B cell (primary cell): ENCODE measurements at regions not wholly inside any gene's neighbourhood (a gene's known extent, or its start where the extent isn't known, plus 50 kb on each side); places are given as distances from the start of the nearest gene placed in this dataset.

Experiments
- ATAC-seq: fragments of 200-7000 bp; cut with Tn5 transposase; one replicate; pipeline ENCODE4 v1.10.0; 2021; ENCODE audit warnings: low read depth, mild to moderate bottlenecking, moderate number of reproducible peaks, moderate library complexity
- CTCF ChIA-PET: fragments of 350-600 bp; sonication (Branson Sonifier 250); formaldehyde crosslinking; loops from one replicate; lab custom pipeline; 2021; ENCODE audit warnings: antibody characterized with exemption, inconsistent platforms; lab: Charles Lee
- POLR2A ChIA-PET: fragments of 350-600 bp; sonication (Branson Sonifier 250); formaldehyde crosslinking; loops from one replicate; lab custom pipeline; 2021; ENCODE audit warnings: antibody characterized with exemption; lab: Charles Lee
- DNase-seq: peaks from one replicate; pipeline ENCODE4 v3.0.0; 2013
- H2AFZ ChIP-seq: 2 replicates; pipeline ENCODE4 v1.6.1; 2012; ENCODE audit warnings: mild to moderate bottlenecking, low read depth, low read length; ENCODE audit not compliant: insufficient read depth, poor library complexity, severe bottlenecking
- H3K27ac ChIP-seq, 2 donors: 1 replicate in 1 of 2; 2 replicates in 1 of 2; pipeline ENCODE4 v1.5.1; 2012 to 2013; ENCODE audit warnings: low read length in 2 of 2, mild to moderate bottlenecking in 2 of 2, moderate library complexity in 1 of 2
- H3K27me3 ChIP-seq, 4 experiments: fragments of 200-600 bp in 1 of 4; sonication (generic) in 1 of 4; replicated peaks in 1 of 4; 1 replicate in 2 of 4; 2 replicates in 2 of 4; pipeline versions ENCODE4 v1.6.1 to v1.7.0; 2013 to 2016; ENCODE audit warnings: low read length in 3 of 4, mild to moderate bottlenecking in 2 of 4, mixed read lengths in 1 of 4, moderate library complexity in 1 of 4; ENCODE audit not compliant: insufficient read depth in 4 of 4, control insufficient read depth in 3 of 4; ENCODE audit errors: control extremely low read depth in 1 of 4
- H3K36me3 ChIP-seq, 2 experiments: replicated peaks in 1 of 2; 1 replicate in 1 of 2; 2 replicates in 1 of 2; pipeline versions ENCODE4 v1.6.1 to v1.7.1; 2013; ENCODE audit warnings: low read length in 1 of 2; ENCODE audit not compliant: insufficient read depth in 2 of 2, control insufficient read depth in 1 of 2; ENCODE audit errors: control extremely low read depth in 1 of 2, extremely low read depth in 1 of 2
- H3K4me1 ChIP-seq, 2 donors: fragments of 200-600 bp in 1 of 2; sonication (generic) in 1 of 2; 1 replicate in 1 of 2; 2 replicates in 1 of 2; pipeline versions ENCODE4 v1.5.1 to v1.6.1; 2013 to 2017; ENCODE audit warnings: low read length in 2 of 2; ENCODE audit not compliant: control insufficient read depth in 2 of 2, insufficient read depth in 2 of 2
- H3K4me2 ChIP-seq: replicated peaks from 2 replicates; pipeline ENCODE3; 2012; ENCODE audit warnings: mild to moderate bottlenecking, low read depth, low read length; ENCODE audit not compliant: poor library complexity, severe bottlenecking
- H3K4me3 ChIP-seq, 5 experiments: fragments of 200-600 bp in 1 of 5; sonication (generic) in 1 of 5; 1 replicate in 3 of 5; 2 replicates in 2 of 5; pipeline versions ENCODE4 v1.5.1 to v1.7.0; 2011 to 2016; ENCODE audit warnings: low read length in 4 of 5, mild to moderate bottlenecking in 4 of 5, low read depth in 2 of 5, control low read depth in 1 of 5, moderate library complexity in 1 of 5; ENCODE audit not compliant: insufficient read depth in 1 of 5; ENCODE audit errors: control extremely low read depth in 1 of 5, extremely low read depth in 1 of 5
- H3K79me2 ChIP-seq: fragments of 200-600 bp; sonication (generic); one replicate; pipeline ENCODE4 v1.6.0; 2016; ENCODE audit warnings: low read length; ENCODE audit not compliant: control insufficient read depth, insufficient read depth
- H3K9ac ChIP-seq: fragments of 200-600 bp; sonication (generic); 2 replicates; pipeline ENCODE4 v1.6.1; 2017; ENCODE audit warnings: mild to moderate bottlenecking, low read length, moderate library complexity
- H3K9me3 ChIP-seq, 3 donors: one replicate each; pipeline versions ENCODE4 v1.6.1 to v1.7.1; 2013; ENCODE audit warnings: low read length in 2 of 3; ENCODE audit not compliant: control insufficient read depth in 2 of 3, insufficient read depth in 1 of 3; ENCODE audit errors: control extremely low read depth in 1 of 3
- H4K20me1 ChIP-seq: 2 replicates; pipeline ENCODE4 v1.6.0; 2012; ENCODE audit warnings: mild to moderate bottlenecking, low read length; ENCODE audit not compliant: insufficient read depth, control insufficient read depth, poor library complexity, severe bottlenecking
- H3K27ac Mint-ChIP-seq: one replicate; pipeline ENCODE4 v1.8.0; 2021; ENCODE audit warnings: mixed read lengths
- H3K27me3 Mint-ChIP-seq: one replicate; pipeline ENCODE4 v1.8.0; 2021; ENCODE audit warnings: mixed read lengths
- H3K4me1 Mint-ChIP-seq: one replicate; pipeline ENCODE4 v1.8.0; 2021; ENCODE audit warnings: mixed read lengths
- H3K4me3 Mint-ChIP-seq: one replicate; pipeline ENCODE4 v1.8.0; 2021; ENCODE audit warnings: mixed read lengths
- H3K9me3 Mint-ChIP-seq: one replicate; pipeline ENCODE4 v1.8.0; 2022; ENCODE audit warnings: mixed read lengths; ENCODE audit not compliant: insufficient read depth
- CTCF ChIP-seq: fragments of 200-600 bp; IDR thresholded peaks from one replicate; pipeline ENCODE4 v1.8.0; 2022; ENCODE audit warnings: antibody characterized with exemption, mild to moderate bottlenecking
- EZH2 ChIP-seq: IDR thresholded peaks from 2 replicates; pipeline ENCODE4 v1.6.1; 2012; ENCODE audit warnings: borderline replicate concordance, low read depth, mild to moderate bottlenecking, moderate library complexity, low read length; ENCODE audit not compliant: insufficient read depth, poor library complexity, severe bottlenecking
- WGBS: methylation state at CpG from one replicate; pipeline ENCODE4 v1.1.5; 2013; ENCODE audit warnings: missing lambda C conversion rate; ENCODE audit not compliant: insufficient coverage; 5-methylcytosine and 5-hydroxymethylcytosine counted together
- intact Hi-C: fragments of 100-400 bp; cut with micrococcal nuclease; formaldehyde crosslinking; loops from one replicate; pipeline ENCODE4 v1.10.0; 2022

- H3K9ac ChIP-seq: no peak overlapping the region
- peaks cover 7% of the 10 kb centered on the region for H3K27me3 Mint-ChIP-seq
- no peaks in the 10 kb centered on the region for H3K79me2 ChIP-seq
- TF ChIP-seq EZH2 (no peak), CTCF (no peak)
- peaks cover 0 to 6% (median 1%) of the 10 kb centered on the region in 3 donors for H3K9me3 ChIP-seq
- no peaks in the 10 kb centered on the region for H4K20me1 ChIP-seq
- no peak for DNase-seq
- no peak overlapping the region for H3K27ac Mint-ChIP-seq
- no peak overlapping the region for H2AFZ ChIP-seq
- intact Hi-C loops: no loop called here
- no peak overlapping the region for H3K4me2 ChIP-seq
- H3K27ac ChIP-seq: no peak overlapping the region
- peaks cover 6% of the 10 kb centered on the region for H3K9me3 Mint-ChIP-seq
- peaks cover 2% of the 10 kb centered on the region for H3K4me1 Mint-ChIP-seq
- no peak overlapping the region for H3K4me3 Mint-ChIP-seq
- H3K36me3 ChIP-seq: no peaks in the 10 kb centered on the region
- 80% methylated on average over 1 of the region's 2 CpGs for WGBS
- no peaks in the 10 kb centered on the region for H3K4me1 ChIP-seq
- ChIA-PET CTCF (no interaction called here), POLR2A (no interaction called here)
- no peaks in the 10 kb centered on the region for H3K27me3 ChIP-seq
- no peak for ATAC-seq
- no peak overlapping the region for H3K4me3 ChIP-seq
Observed at GRCh38 chr3:189502676-189503257, 128.4 kb upstream of the TP63 start.

GRCh38 chr3:189507856-189508255, 123.3 kb upstream of the TP63 start:
- ChIA-PET POLR2A (no interaction called here), CTCF (interaction anchor here (1.8 kb wide), 1 partner anchor 9 kb away, joined by 3 read pairs; no protein-coding TSS in a partner anchor)
- H3K4me3 Mint-ChIP-seq: no peak overlapping the region
- peaks cover 0 to 5% of the 10 kb centered on the region in 2 donors for H3K4me1 ChIP-seq
- H3K4me1 Mint-ChIP-seq: peaks cover 10% of the 10 kb centered on the region
- no peak overlapping the region for H3K27ac Mint-ChIP-seq
- no peak overlapping the region for H3K9ac ChIP-seq
- no peak overlapping the region for H3K27ac ChIP-seq
- DNase-seq: no peak
- H3K9me3 ChIP-seq: no peaks in the 10 kb centered on the region
- H2AFZ ChIP-seq: no peak overlapping the region
- no peaks in the 10 kb centered on the region for H3K36me3 ChIP-seq
- H3K4me3 ChIP-seq: no peak overlapping the region
- H3K4me2 ChIP-seq: no peak overlapping the region
- H3K9me3 Mint-ChIP-seq: no peaks in the 10 kb centered on the region
- TF ChIP-seq CTCF (no peak), EZH2 (no peak)
- no peak for ATAC-seq
- H4K20me1 ChIP-seq: no peaks in the 10 kb centered on the region
- H3K79me2 ChIP-seq: no peaks in the 10 kb centered on the region
- intact Hi-C loops: no loop called here
- H3K27me3 ChIP-seq: no peaks in the 10 kb centered on the region
- H3K27me3 Mint-ChIP-seq: peaks cover 7% of the 10 kb centered on the region
